Keratinocyte (primary cell): ENCODE measurements at regions not wholly inside any gene's neighbourhood (a gene's known extent, or its start where the extent isn't known, plus 50 kb on each side); places are given as distances from the start of the nearest gene placed in this dataset.

ENCODE experiments used
- CTCF ChIP-seq, 3 experiments: IDR thresholded peaks in 1 of 3; conservative IDR thresholded peaks in 1 of 3; optimal IDR thresholded peaks in 1 of 3; 2 replicates in 2 of 3; 3 replicates in 1 of 3; pipeline versions ENCODE3 to v1.5.1; 2011; ENCODE audit warnings: low read length in 3 of 3, mild to moderate bottlenecking in 3 of 3, moderate library complexity in 2 of 3, control low read depth in 1 of 3, inconsistent platforms in 1 of 3; ENCODE audit not compliant: insufficient read depth in 2 of 3; ENCODE audit errors: extremely low read depth in 1 of 3
- EZH2 ChIP-seq: IDR thresholded peaks from one replicate; pipeline ENCODE4 v1.6.1; 2012; ENCODE audit warnings: inconsistent platforms, mild to moderate bottlenecking, low read length, moderate library complexity

GRCh38 chr1:68617942-68618341, 121.1 kb upstream of the DEPDC1 start:
- TF ChIP-seq CTCF (optimal IDR thresholded peaks at IDR 0.05 in 1 of 3, IDR thresholded peaks at IDR 0.05 in 1 of 3, conservative IDR thresholded peaks at IDR 0.05 in 1 of 3; ENCODE audit: extremely low read depth in 1 of 3, insufficient read depth in 2 of 3, low read length in 3 of 3): no peak
- no peak for TF ChIP-seq EZH2
